ENCODE measurements at regions not wholly inside any gene's neighbourhood (a gene's known extent, or its start where the extent isn't known, plus 50 kb on each side); places are given as distances from the start of the nearest gene placed in this dataset.
A peak's percentile ranks its signal among the peaks of the same experiment; 100 is the strongest.

DNA sequence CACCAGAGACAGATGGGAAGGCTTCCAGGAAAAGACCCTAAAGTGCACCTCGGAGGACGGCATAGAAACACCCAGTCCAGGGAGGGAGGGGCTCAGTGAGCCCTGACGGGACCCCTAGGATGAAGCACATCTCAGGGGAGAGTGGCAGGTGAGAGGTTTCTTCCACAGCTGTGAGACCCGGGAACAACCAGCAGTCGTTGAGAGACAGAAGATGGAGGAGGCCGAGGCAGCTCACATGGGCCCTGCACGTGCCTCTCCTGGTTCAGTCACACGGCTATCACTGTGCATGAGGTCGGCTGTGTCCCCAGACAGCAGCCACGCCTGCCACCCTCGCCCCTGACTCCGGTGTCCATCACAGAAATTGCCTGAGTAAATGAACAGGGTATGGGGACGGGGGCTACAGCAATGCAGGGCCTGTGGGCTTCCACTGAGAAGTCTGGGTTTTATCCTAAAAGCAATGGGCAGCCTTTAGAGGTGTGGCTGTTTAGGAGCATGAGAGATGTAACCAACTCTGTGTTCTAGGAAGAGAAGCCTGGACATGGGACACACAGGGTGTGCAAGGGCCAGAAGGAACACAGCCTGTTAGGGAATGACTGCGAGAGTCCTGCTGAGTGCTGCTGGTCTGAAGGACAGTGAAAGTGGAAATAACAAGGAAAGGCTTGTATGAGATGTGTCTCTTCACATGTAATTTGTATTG, 102.0 kb downstream of the TMEM18 start:
- no peak for DNase-seq (ENCODE audit: low spot score)

DNA sequence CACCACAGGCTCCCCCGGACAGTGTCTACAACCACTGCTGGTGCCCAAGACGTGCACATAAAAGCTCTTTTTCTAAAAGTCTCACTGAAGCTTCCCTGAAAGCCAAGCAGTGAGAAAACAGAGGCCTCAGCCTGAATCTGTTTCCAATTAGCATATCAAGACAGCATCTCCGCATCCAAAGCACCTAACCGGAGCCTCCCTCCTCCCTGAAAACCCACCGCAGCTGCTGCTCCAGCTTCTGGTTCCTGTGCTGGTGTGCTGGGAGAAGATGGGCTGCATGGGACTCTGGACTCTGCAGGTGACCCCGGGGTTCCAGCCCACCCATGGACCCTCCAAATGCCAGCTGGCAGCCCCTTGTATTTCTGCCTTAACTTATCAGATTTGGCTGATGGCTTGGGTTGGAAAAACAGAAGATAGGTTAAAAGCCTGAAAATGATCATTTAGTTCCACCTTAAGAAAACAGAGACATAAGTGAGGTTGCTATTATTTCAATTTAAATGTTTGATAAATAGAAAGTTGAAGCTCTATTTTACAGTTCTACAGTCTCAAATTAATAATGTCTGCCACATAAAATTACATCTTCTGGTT, 103.3 kb downstream of the TMEM18 start:
- DNase-seq (ENCODE audit: low spot score): no peak

DNA sequence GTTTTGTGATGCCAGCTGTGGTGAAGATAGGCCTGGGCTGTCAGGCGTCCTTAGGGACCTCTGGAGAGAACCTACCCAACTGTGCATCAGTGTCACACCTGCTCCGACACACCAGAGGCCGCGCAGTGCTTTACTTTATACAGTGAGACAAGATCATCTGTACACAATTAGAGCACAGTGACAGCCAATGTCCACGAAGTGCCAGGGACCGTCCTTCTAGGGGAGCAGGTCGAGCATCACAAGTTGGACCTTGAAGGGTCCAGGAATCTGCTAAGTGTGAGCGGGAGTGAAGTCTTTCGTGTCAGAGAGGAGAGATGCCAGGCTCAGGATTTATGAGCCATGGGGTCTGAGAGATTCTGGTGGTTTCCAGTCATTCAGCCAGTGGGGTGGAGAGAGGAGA, 104.2 kb downstream of the TMEM18 start:
- no peak for DNase-seq (ENCODE audit: low spot score)

DNA sequence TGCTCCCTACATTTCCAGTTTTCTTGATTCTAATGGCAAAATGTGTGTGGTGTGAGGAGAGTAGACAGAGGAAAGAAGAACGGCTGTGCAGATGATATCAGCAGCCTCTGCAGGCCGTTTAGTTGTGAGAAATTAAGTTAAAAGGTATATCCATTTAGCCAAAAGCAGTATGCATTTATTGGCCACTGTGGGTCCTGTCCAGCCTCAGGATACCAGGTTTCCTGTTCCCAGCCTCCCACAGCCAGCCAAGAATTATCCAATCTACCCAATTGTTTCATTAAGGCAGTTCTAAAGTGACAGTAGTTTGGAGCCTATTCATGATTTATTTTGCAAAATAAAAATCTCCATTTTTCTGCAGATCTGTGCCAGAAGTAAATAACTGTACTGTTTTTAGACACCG, 107.5 kb downstream of the TMEM18 start:
- no peak for DNase-seq (ENCODE audit: low spot score)

DNA sequence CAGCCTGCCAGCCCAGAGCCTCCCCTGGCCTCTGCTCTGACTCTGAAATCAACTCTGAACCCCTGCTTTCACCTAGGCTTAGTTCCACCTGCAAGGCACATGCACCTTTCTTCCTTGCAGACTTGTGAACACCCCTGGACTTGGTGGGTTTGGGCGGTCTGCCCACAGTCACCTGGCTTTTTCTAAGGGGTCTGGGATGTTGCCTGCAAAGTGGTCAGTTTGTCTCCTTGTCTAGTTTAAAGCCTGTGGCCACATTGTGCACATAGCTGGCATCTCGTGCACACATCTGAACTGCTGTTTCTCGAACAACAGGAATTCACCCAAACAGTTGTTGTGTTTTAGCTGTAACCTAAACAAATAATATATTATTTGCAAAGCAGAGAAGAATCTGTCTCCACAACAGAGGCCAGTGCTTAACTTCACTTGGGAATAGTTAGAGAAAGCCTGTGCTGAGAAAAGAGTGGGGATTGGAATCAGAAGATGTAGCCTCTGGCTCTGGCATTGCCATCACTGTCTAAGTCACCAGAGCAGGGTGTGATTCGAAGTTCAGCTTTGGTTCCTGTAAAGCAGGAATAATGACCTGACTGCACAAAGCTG, 108.5 kb downstream of the TMEM18 start:
- DNase-seq (ENCODE audit: low spot score): no peak

DNA sequence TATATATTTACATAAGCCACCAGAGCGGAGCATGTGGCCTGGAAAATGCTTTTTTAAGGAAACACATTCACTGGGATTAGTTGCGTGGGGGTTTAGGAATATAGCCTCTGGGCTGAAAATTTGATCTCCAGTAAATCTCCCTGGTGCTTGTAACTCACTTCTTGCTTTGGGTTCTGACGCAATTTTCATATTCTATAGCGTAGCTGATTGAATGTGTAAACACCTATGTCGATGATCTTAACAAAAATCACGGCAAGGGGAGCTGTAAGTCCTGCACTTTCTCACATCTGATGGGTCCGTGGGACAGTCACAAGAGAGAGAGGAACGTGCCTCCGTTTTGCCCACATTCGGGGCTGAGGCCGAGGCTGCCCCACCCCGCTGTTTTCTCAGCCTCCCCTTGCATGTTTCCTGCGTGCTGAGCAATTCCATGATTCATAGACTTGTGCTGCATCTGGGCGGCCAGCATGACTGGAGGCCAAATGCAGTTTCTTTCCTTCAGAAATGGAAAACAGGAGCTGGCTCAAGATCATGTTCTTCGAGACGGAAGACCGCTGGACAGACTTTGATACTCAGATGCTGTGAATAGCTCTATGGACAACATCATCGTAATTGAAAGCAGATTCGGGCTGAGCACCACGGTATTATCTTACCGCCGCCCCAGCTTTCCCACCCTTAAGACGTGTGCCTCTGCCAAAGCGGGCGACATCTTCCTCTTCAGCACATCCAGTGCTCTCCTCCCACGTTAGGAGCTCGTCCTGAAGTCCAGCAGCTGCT, 109.2 kb downstream of the TMEM18 start:
- peak; percentile 83 for DNase-seq (ENCODE audit: low spot score)

DNA sequence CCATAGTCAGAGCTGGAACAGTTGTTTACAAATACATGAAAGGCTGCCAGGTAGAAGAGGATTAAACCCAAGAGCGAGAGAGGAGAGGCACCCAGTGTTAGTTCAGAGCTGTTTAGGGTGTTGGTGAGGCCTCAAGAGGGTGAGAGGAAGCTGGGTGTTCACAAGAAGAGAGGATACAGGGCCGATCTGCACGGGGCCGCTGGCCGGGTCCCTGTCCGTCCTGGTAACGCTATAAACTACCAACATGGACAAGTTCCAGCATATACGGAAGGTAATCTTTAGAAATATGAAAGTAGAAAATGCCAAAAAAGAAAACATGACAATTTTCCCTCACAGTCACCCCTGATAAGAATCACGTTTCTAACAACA, 109.7 kb downstream of the TMEM18 start:
- no peak for DNase-seq (ENCODE audit: low spot score)

DNA sequence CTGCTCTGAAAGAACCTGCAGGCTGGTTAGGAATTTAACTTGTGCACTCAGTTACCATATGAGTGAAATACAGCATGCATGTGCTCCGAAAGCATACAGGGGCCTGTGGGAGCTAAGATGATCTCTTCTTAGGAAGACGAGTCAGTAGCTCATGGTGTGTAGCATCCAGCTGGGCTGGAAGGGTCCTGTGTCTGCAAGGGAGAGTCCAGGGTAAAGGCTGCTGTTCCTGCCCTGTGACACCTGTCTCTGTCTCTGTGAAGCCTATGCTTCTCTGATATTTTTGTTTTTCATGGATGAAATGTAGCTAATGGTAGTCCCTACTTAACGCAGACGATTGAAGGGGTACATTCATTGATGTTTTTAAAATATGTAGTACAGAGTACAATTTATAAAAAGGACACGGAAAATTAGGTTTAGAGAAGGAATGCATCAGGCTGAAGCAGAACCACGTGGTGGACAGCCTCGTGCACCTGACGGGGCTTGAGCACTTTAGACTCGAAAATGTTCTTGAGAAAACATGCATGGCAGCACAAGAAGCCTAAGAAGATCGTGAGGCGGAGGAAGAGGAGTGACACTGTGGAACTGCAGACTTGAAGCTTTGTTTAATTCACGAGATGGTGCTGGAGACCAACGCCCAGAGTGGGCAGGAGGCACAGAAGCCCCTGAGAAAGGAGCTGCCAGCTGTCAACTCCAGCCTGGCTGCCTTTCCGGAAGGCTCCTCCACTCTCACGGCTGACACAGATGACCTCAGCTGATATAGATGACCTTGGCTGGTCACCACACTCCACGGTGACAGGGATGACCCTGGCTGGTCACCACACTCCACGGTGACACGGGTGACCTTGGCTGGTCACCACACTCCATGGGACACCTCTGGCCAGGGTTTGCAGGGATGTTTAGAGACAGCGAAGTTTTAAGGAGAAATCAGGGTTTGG, 110.6 kb downstream of the TMEM18 start:
- DNase-seq (ENCODE audit: low spot score): no peak

DNA sequence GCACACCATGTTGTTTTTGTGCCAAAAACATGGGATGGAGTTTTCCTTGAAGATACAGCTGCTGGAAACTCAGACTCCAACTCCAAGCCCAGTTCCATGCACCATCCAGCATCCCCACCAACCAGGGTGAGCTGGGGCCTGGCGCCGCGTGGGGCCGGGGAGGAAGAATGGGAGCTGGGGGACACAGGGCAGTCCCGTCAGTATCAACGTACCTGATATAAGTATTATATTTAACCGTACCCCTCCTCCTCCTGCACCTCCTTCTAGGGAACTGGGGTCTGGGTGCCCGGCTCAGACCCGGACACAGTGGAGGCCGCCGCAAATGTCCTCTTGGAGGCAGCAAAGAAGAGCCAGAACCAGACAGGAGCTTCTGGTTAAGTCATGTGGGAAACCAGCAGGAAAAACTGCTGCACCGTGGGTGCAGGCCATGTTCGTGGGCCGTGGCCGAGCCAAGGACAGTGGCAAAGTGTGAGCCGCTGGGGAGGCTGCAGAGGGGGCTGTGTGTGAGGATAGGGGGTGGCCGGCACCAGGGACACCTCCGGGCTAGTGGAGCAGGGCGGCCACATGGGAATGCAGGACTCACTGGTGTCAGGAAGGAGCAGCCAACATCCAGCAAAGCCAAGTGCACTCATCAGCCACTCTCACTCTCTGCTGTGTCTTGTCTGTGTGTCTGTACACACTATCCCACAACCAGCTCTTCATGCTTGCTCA, 112.6 kb downstream of the TMEM18 start:
- no peak for DNase-seq (ENCODE audit: low spot score)

DNA sequence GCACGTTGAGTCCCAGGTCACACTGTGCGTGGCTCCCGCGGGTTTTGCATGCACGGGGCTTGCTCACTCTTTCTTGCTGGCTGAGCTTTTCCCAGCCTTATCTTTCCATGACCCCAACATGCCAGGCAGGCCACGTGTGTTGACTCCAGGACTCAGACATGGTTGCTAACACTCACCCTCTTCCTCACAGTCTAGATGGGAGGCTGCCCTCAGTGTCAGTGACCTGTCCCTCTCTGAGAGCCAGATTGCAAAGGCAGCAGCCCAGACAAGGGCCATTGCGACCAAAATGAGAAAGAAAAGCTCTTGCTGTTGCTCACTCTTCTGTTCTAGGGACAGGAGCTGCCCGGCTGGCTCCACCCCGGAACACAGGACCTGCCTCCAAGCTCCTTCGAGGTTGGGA, 113.7 kb downstream of the TMEM18 start:
- DNase-seq (ENCODE audit: low spot score): no peak

DNA sequence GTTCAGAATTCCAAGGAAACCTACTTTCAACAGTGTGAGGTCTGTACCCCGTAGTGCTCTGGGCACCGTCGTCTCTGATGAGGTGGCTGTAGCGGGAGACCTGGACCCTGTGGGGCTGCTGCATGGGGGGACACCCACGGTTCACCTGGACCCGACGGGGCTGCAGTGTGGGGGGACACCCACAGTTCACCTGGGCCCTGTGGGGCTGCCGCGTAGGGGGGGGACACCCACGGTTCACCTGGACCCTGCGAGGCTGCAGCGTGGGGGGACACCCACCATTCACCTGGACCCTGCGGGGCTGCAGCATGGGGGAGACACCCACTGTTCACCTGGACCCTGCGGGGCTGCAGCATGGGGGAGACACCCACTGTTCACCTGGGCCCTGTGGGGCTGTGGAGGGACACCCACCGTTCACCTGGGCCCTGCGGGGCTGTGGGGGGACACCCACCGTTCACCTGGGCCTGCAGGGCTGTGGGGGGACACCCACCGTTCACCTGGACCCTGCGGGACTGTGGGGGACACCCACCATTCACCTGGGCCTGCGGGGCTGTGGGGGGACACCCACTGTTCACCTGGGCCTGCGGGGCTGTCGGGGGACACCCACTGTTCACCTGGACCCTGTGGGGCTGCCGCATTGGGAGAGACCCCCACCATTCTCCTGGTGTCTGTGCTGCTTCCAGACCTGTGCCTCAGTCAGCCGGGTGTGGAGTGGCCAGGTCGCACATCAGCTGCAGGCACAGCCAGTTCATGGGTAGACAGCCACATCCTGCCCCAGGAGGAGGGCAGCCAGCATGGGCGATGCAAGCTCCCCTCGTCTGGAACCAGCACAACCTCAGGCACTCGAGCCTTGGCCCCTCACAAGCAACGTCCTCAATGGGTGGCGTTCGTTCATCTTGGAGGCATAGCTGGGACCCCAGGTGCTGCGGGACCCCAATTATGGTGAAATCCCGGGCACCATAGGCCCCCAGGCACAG, 114.5 kb downstream of the TMEM18 start:
- DNase-seq (ENCODE audit: low spot score): no peak

DNA sequence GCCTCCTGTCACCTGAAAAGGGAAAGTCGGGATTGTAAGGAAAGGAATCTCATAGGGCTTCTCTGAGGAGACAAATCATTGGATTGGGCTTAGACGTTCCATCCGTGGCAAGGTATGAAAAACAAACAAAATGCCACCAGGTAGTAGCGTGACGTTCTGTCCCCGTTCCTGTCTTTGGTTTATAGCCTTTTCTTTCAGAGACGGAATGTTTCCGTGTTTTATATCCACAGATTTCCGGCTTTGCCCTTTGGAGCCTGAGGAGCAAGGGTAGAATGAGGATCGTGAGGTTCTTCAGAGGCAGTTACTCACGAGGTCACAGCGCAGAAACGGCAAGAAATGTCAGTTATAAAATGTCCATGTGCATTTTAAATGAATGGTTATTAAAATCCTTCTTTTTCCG, 118.3 kb downstream of the TMEM18 start:
- DNase-seq (ENCODE audit: low spot score): no peak

DNA sequence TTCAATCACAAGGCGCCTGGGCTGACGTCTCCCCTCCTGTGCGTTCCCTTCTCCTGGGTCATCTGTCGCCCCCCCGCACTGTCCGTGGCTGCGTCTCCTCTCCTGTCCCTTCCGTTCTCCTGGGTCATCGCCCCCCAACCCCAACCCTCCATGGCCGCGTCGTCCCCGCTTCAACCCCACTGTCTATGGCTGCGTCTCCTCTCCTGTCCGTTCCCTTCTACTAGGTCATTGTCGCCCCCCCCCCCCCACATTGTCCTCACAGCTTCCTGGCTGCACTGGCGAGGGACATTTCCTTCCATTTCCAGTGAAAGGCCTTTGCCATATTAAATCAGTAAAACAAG, 118.9 kb downstream of the TMEM18 start:
- no peak for DNase-seq (ENCODE audit: low spot score)

DNA sequence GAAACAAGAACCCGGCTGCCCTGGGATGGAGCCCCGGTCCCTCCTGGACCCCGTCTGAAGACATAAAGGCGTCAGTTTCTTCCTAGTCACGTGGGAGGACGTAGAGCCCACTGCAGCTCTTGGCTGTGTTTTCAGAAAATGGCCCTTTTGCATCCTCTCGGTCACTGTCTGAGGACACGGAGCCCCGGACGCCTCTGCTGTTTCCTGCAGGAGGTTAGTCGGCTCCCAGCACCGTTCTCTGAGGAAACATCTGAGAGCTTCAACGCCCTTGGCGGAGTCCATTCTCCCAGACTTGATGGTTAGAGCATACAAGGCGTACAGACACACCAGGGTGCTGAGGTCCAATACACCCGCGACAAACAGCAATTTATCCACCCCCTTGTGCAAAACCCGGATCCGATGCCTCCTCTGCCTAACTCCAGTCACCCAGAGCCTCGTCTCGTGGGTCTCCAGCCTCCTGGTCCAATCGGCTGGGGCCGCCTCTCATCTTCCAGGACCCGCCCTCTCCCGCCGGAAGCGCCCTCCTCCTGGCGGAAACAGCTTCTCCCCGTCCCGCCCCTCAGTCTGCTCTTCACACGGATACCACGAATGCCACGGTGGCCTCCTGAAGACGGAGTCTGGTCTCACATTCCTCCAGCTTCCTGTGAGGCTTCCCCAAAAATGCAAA, 119.4 kb downstream of the TMEM18 start:
- DNase-seq (ENCODE audit: low spot score): no peak

DNA sequence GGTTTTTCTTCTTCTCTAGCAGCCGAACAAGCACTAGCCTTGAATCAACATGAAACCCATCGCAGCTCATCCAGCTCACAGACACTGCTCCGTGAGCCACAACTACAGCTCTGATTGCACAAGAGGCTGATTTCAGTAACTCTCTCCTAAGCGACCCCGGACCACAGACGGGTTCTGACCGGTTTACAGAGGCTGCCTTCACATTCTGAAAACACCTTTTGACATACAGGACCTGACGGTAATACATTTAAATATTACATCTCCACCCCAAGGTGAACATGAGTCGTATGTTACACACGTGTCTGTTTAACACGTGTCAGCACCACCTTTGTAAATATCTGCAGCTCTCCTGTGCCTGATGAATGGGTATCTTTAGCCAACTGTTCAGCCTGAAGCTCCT, 120.7 kb downstream of the TMEM18 start:
- DNase-seq (ENCODE audit: low spot score): no peak

DNA sequence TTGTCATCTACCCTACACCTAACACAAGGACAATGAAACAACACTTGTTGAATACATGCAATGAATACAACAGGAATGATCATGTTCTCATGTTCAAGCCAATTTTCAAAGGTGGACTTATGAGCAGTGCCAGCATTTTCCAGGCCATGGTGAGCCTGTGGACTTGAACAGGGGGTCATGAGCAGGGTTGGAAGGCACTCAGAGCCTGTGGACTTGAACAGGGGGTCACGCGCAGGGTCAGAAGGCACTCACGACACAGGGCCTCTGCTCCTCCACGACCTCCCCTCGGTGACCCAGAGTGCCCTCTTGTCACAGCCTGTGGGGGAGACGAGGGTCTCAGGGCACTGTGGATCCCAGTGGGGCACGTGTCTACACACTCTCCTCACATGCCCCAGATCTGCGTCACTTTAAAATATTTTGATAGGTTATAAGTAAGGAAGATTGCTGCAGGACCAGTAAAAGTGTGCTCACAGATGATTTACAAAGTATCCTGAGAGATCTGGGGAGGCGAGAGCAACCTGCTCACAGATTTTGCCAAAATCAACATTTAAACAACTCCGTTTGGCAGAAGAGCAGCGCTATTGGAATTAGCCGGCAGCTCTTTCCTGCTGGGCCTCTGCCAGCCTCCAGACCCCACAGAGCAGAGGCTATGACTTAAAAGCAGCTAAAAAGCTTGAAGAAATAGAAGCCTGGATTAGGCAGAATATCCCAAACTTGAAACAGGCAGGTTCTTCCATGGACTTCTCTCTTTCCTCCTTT, 121.9 kb downstream of the TMEM18 start:
- no peak for DNase-seq (ENCODE audit: low spot score)

DNA sequence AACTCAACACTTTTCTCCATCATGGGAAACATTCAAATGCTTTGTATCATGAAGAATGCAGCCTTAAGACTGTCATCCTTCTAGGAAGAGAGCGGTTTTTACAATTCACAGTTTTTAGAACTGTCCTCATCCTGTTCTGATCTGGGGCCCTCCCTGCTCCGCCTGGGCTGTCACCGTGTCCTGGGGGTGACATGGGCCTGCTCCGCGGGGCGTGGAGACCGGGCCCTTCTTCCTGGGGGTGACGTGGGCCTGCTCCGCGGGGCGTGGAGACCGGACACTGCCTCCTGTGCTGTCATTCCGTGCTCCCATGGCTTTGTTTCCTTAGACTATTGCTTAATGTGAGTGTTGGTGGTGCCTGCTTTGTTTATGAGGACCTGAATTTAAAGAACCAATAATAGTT, 122.8 kb downstream of the TMEM18 start:
- no peak for DNase-seq (ENCODE audit: low spot score)

DNA sequence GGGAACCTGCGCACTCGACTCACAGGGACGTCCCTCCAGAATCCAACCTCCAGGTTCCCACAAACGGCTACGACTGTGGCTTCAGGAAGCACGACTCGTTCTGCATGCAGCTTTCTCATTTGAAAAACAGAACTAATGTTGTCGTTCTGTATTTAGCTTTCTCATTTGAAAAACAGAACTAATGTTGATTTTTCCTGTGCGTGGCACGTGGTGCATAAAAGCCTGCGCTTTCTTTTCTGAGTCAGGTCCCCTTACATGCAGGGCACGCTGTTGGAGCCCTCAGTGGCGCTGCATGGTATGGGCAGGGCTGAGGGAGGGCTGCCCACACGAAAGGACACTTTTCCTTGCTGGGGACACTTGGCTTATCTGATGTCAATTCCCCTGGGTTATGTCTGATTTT, 124.3 kb downstream of the TMEM18 start:
- no peak for DNase-seq (ENCODE audit: low spot score)

DNA sequence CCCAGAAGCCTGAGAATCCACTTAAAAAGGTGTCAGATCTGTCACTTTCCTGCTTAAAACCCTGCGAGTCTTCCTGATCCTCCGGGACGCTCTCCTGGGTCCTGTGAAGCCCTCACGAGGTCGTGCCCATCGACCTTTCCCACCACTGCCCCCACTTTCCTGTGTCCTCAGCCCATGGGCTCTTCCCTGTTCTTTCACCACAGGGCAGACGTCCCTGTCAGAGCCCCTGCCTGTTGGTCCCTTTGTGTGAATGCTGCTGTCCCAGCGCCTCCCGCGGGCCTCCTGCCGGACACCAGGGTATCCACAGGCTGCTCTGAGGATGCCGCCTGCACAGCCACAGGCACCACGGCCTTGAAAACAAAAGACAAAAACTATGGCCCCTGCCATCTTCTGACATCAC, 125.6 kb downstream of the TMEM18 start:
- no peak for DNase-seq (ENCODE audit: low spot score)
